ENCODE measurements at regions not wholly inside any gene's neighbourhood (a gene's known extent, or its start where the extent isn't known, plus 50 kb on each side); places are given as distances from the start of the nearest gene placed in this dataset.

GRCh38 chr4:138901177-138901576 lies 114.4 kb upstream of the NOCT start:
- TF ChIP-seq CTCF (IDR thresholded peaks at IDR 0.05), result no peak

- no peak for TF ChIP-seq CTCF (IDR thresholded peaks at IDR 0.05)
These were observed 115.6 kb upstream of the NOCT start for GRCh38 chr4:138899999-138900398.

- no peak for TF ChIP-seq CTCF (IDR thresholded peaks at IDR 0.05)
These were observed 117.3 kb upstream of the NOCT start for GRCh38 chr4:138898282-138898681.

- no peak for TF ChIP-seq CTCF (IDR thresholded peaks at IDR 0.05)
These were observed 117.8 kb upstream of the NOCT start for GRCh38 chr4:138897811-138898226.

GRCh38 chr4:138894709-138895108 lies 120.9 kb upstream of the NOCT start:
- no peak for TF ChIP-seq CTCF (IDR thresholded peaks at IDR 0.05)

- TF ChIP-seq CTCF (IDR thresholded peaks at IDR 0.05), result no peak
These were observed 121.6 kb upstream of the NOCT start for GRCh38 chr4:138894011-138894410.

- no peak for TF ChIP-seq CTCF (IDR thresholded peaks at IDR 0.05)
These were observed 122.8 kb upstream of the NOCT start for GRCh38 chr4:138892483-138893407.

Measured in LNCAP (cell line).